Hippocampal formation (tissue), 2 donors: ENCODE measurements at regions not wholly inside any gene's neighbourhood (a gene's known extent, or its start where the extent isn't known, plus 50 kb on each side); places are given as distances from the start of the nearest gene placed in this dataset.

Experiments
- DNase-seq, 2 donors: peaks; one replicate each; lab custom pipeline; 2025; lab: John Stamatoyannopoulos, UW

GRCh38 chr7:98464558-98464940, 63.7 kb upstream of the BAIAP2L1 start:
- peak in 1 of 2 donors; percentile 3 for DNase-seq

GRCh38 chr7:98463837-98464557, 63.1 kb upstream of the BAIAP2L1 start:
- DNase-seq, result no peak

GRCh38 chr7:98462911-98463633, 62.2 kb upstream of the BAIAP2L1 start:
- DNase-seq, result no peak

GRCh38 chr7:98460902-98461301, 60.0 kb upstream of the BAIAP2L1 start:
- DNase-seq, result no peak

- no peak for DNase-seq
These were observed 58.6 kb upstream of the BAIAP2L1 start for GRCh38 chr7:98459529-98459928.

- DNase-seq, result no peak
These were observed 57.4 kb upstream of the BAIAP2L1 start for GRCh38 chr7:98458090-98458875.

GRCh38 chr7:98456866-98457265, 56.0 kb upstream of the BAIAP2L1 start:
- no peak for DNase-seq

- no peak for DNase-seq
These were observed 51.9 kb upstream of the BAIAP2L1 start for GRCh38 chr7:98452791-98453190.
